Lower lobe of right lung (tissue), 2 donors: ENCODE measurements at regions not wholly inside any gene's neighbourhood (a gene's known extent, or its start where the extent isn't known, plus 50 kb on each side); places are given as distances from the start of the nearest gene placed in this dataset.

Experiments used
- ATAC-seq, 2 donors: fragments of 200-7000 bp; cut with Tn5 transposase; one replicate each; pipeline ENCODE4 v1.9.1; 2020 to 2022; ENCODE audit warnings: mild to moderate bottlenecking in 2 of 2, moderate library complexity in 2 of 2
- DNase-seq: peaks from one replicate; pipeline ENCODE4 v3.0.0-alpha.2; 2020
- H3K27ac ChIP-seq: fragments of 200-600 bp; one replicate; pipeline ENCODE4 v1.8.0; 2022
- H3K27me3 ChIP-seq: fragments of 200-600 bp; one replicate; pipeline ENCODE4 v1.8.0; 2022; ENCODE audit warnings: low read depth
- H3K36me3 ChIP-seq: fragments of 200-600 bp; one replicate; pipeline ENCODE4 v1.8.0; 2022; ENCODE audit warnings: mild to moderate bottlenecking
- H3K4me1 ChIP-seq: fragments of 200-600 bp; one replicate; pipeline ENCODE4 v1.8.0; 2022
- H3K4me3 ChIP-seq: fragments of 200-600 bp; one replicate; pipeline ENCODE4 v1.8.0; 2022; ENCODE audit warnings: mild to moderate bottlenecking
- H3K9me3 ChIP-seq: fragments of 200-600 bp; one replicate; pipeline ENCODE4 v1.8.0; 2022
- intact Hi-C: fragments of 100-400 bp; cut with DNase I; formaldehyde crosslinking; loops from one replicate; pipeline ENCODE4 v1.11.0; 2022
- TF ChIP-seq, protein P1 (sequence below): fragments of 200-600 bp; IDR thresholded peaks from one replicate; pipeline ENCODE4 v1.8.0; 2022; ENCODE audit warnings: antibody characterized with exemption, mild to moderate bottlenecking
- donor health status: DM: no; HTN: yes; CAD: no; lungs with severe emphysema.

DNA sequence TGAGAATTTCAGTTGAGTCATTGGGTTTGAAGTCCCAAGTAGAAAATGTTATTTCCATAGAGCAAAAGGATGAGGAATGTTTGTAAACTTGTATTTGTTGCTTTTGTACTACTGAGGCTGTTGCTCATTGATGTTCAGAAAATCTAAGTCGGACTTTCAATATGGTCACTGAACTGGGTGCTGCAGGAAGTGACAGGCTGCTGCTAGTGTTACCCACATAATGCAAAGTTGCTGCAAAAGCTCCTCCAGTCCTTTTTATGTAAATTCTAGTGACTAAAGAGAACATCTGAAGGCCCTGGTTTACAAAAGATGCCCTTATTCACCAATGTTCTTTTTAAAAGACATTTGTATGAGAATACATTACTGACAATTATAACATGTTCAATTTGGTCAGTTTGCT is 131.1 kb upstream of the FAM98A start:
- H3K27me3 ChIP-seq: no peaks in the 10 kb centered on the region
- ATAC-seq (no peak), DNase-seq (no peak)
- no peak overlapping the region for H3K27ac ChIP-seq
- H3K9me3 ChIP-seq: no peaks in the 10 kb centered on the region
- intact Hi-C loops: no loop called here
- TF ChIP-seq, protein P1, sequence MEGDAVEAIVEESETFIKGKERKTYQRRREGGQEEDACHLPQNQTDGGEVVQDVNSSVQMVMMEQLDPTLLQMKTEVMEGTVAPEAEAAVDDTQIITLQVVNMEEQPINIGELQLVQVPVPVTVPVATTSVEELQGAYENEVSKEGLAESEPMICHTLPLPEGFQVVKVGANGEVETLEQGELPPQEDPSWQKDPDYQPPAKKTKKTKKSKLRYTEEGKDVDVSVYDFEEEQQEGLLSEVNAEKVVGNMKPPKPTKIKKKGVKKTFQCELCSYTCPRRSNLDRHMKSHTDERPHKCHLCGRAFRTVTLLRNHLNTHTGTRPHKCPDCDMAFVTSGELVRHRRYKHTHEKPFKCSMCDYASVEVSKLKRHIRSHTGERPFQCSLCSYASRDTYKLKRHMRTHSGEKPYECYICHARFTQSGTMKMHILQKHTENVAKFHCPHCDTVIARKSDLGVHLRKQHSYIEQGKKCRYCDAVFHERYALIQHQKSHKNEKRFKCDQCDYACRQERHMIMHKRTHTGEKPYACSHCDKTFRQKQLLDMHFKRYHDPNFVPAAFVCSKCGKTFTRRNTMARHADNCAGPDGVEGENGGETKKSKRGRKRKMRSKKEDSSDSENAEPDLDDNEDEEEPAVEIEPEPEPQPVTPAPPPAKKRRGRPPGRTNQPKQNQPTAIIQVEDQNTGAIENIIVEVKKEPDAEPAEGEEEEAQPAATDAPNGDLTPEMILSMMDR: no peak
- no peak overlapping the region for H3K4me3 ChIP-seq
- no peaks in the 10 kb centered on the region for H3K4me1 ChIP-seq
- no peaks in the 10 kb centered on the region for H3K36me3 ChIP-seq

DNA sequence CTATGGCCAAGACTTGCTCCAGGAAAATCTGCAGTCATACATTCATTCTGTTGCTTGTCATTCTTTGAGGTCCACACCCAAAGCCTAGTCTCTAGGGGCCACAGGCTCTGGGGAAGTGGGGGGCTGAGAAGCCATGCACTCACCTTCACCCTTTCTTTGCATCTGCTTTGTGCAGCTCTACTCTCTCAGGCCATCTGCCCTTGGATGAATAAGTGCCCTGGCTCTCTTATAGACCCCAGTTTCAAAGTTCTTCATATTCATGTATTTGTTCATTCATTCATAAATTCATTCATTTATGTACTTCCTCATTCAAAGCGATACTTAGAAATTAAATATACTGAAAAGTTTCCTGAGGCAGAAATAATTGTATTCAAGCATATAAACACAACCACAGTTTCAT is 130.3 kb upstream of the FAM98A start:
- intact Hi-C loops: no loop called here
- ATAC-seq (no peak), DNase-seq (no peak)
- Histone ChIP-seq H3K9me3 (no peaks in the 10 kb centered on the region), H3K4me3 (no peak overlapping the region), H3K4me1 (no peaks in the 10 kb centered on the region), H3K27ac (no peak overlapping the region), H3K36me3 (no peaks in the 10 kb centered on the region), H3K27me3 (no peaks in the 10 kb centered on the region)
- TF ChIP-seq, protein P1: no peak

DNA sequence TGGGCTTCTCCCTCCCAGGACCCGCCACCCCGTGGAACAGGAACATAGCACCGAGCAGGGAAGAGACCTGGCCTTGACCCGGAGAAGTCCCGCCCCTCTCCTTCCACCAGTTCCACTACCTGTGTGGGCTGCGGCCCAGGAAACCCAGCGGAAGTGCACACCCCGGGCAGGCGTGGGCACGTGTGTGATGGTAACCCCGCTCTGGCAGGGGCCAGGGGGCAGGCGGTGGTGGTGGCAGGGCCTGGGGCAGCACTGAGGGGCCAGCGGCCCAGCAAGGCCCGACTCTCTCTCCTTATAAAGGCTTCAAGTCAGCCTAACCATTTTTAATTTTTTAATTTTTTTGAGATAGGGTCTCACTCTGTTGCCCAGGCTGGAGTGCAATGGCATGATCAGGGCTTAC is 129.0 kb upstream of the FAM98A start:
- H3K27me3 ChIP-seq: no peaks in the 10 kb centered on the region
- DNase-seq: no peak
- no peaks in the 10 kb centered on the region for H3K36me3 ChIP-seq
- no peak overlapping the region for H3K27ac ChIP-seq
- TF ChIP-seq, protein P1: no peak
- no peaks in the 10 kb centered on the region for H3K4me1 ChIP-seq
- H3K9me3 ChIP-seq: no peaks in the 10 kb centered on the region
- H3K4me3 ChIP-seq: no peak overlapping the region
- intact Hi-C loops: no loop called here
- peak; percentile 12 to 55 for ATAC-seq

DNA sequence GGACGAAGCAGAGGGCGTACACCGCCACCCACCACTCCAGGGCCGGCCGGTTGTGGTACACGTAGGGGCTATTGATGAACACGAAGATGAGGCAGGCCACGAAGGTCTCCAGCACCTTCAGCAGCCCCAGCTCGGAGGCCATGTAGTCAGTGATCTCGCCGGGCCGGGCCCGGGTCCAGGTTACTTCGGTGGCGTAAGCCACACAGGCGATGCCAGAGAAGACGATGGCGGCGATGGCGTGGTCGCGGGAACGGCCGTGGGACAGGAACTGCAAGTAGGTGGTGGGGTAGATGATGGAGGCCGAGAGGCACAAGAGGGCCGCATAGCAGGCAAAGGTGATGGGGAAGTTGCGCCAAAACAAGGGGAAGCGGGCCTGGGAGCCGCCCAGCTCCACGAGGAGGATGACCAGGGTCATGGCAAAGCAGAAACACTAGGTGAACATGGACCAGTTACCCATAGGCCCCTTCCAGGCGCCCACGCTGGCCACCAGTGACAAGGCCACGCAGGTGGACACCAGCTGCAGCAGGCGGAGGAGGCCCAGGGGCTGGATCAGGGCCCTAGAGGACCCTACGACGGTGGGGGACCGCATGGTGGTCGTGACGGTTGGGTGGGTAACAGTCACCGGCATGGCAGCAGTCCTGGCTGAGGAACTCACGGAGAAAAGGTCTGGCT is 128.4 kb upstream of the FAM98A start:
- Histone ChIP-seq H3K36me3 (no peaks in the 10 kb centered on the region), H3K4me1 (no peaks in the 10 kb centered on the region), H3K4me3 (no peak overlapping the region), H3K27me3 (no peaks in the 10 kb centered on the region), H3K9me3 (no peaks in the 10 kb centered on the region), H3K27ac (no peak overlapping the region)
- ATAC-seq: peak in 1 of 2 donors; percentile 17
- DNase-seq: no peak
- TF ChIP-seq, protein P1: no peak
- intact Hi-C loops: no loop called here

DNA sequence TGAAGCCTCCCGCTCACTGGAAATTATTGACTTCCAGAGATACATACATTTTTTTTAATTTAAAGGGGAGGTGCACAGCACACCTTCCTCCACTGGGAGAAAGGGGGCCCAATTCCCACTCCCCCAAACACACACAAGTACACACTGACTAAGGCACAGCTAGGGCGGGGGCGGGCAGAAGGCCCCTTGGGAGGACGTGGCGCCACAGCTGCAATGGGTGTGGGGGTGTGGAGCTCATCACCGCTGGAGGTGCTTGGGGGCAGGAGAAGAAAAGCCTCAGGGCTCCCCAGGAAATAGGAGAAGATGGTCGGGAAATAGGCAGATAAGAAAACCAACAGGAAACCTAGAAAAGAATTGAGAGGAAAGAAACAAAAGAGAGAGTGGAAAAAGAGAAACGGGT is 127.3 kb upstream of the FAM98A start:
- no peak for ATAC-seq
- H3K27me3 ChIP-seq: no peaks in the 10 kb centered on the region
- H3K4me3 ChIP-seq: no peak overlapping the region
- no peak overlapping the region for H3K27ac ChIP-seq
- H3K36me3 ChIP-seq: no peaks in the 10 kb centered on the region
- DNase-seq: no peak
- intact Hi-C loops: no loop called here
- H3K9me3 ChIP-seq: no peaks in the 10 kb centered on the region
- no peaks in the 10 kb centered on the region for H3K4me1 ChIP-seq
- TF ChIP-seq, protein P1: no peak
